Effector memory CD8-positive, alpha-beta T cell (primary cell): ENCODE measurements at regions not wholly inside any gene's neighbourhood (a gene's known extent, or its start where the extent isn't known, plus 50 kb on each side); places are given as distances from the start of the nearest gene placed in this dataset.
"Not testable (repeated sequence)": the region's sequence is repeated elsewhere in the genome, so short reads cannot be mapped to it uniquely, and the experiment has no call there.

Source experiments
- ATAC-seq: fragments of 150-1000 bp; cut with Tn5 transposase; replicated peaks from 2 replicates; pipeline ENCODE4 v1.10.0; 2021; ENCODE audit warnings: mild to moderate bottlenecking, moderate library complexity
- DNase-seq, 3 experiments: peaks; one replicate each; pipeline ENCODE4 v3.0.0; 2021
- H3K27ac Mint-ChIP-seq, 2 donors: one replicate each; pipeline ENCODE4 v1.8.0; 2022; ENCODE audit warnings: mild to moderate bottlenecking in 2 of 2, mixed read lengths in 2 of 2, moderate library complexity in 2 of 2
- H3K27me3 Mint-ChIP-seq, 2 donors: one replicate each; pipeline ENCODE4 v1.8.0; 2022; ENCODE audit warnings: mixed read lengths in 2 of 2
- H3K36me3 Mint-ChIP-seq: one replicate; pipeline ENCODE4 v1.8.0; 2022; ENCODE audit warnings: mild to moderate bottlenecking, moderate library complexity, mixed read lengths; ENCODE audit not compliant: insufficient read depth
- H3K4me1 Mint-ChIP-seq, 2 donors: one replicate each; pipeline ENCODE4 v1.8.0; 2022; ENCODE audit warnings: low read depth in 2 of 2, mixed read lengths in 2 of 2
- H3K4me3 Mint-ChIP-seq, 2 donors: one replicate each; pipeline ENCODE4 v1.8.0; 2022; ENCODE audit warnings: mild to moderate bottlenecking in 2 of 2, mixed read lengths in 2 of 2, moderate library complexity in 2 of 2
- H3K9me3 Mint-ChIP-seq, 2 donors: one replicate each; pipeline ENCODE4 v1.8.0; 2022; ENCODE audit warnings: mixed read lengths in 2 of 2

DNA sequence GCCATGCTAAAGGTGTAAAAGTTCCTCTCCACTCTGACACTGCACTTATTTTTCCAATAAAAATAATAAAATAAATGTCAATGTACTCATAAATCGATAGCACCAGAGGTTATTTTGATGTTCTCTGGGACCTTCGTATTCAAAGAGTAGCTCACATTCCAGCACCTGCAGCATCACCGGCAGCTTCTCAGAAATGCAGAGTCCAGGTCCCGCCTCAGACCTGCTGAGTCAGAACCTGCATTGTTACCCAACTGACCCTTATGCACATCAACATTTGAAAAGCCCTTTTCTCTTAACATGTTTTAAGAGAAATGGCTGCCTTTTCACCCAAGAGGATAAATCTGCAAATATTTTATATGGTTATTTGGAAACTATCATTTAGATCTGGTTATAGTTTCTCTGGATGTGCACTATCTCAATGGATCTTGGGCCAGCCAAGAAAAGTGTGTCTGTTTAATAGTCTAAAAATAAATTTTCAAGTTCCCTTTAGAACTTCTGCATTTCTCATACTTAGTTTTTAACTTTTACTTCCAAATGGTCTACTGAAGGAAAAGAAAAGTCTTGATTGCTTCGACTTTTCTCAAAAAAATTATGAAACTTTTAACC is 216.2 kb upstream of the PRDM1 start:
- ATAC-seq (no peak), DNase-seq (no peak)
- no peak overlapping the region for H3K27ac Mint-ChIP-seq
- no peak overlapping the region for H3K4me3 Mint-ChIP-seq
- no peaks in the 10 kb centered on the region for H3K4me1 Mint-ChIP-seq
- peaks cover 2% of the 10 kb centered on the region for H3K36me3 Mint-ChIP-seq
- no peaks in the 10 kb centered on the region for H3K9me3 Mint-ChIP-seq
- H3K27me3 Mint-ChIP-seq: peaks cover 7 to 18% of the 10 kb centered on the region in 2 donors

- ATAC-seq (no peak), DNase-seq (no peak)
- H3K4me1 Mint-ChIP-seq: peaks cover 0 to 3% of the 10 kb centered on the region in 2 donors
- H3K27me3 Mint-ChIP-seq: peaks cover 7 to 18% of the 10 kb centered on the region in 2 donors
- H3K9me3 Mint-ChIP-seq: no peaks in the 10 kb centered on the region
- no peak overlapping the region for H3K4me3 Mint-ChIP-seq
- H3K36me3 Mint-ChIP-seq: peaks cover 2% of the 10 kb centered on the region
- no peak overlapping the region for H3K27ac Mint-ChIP-seq
Measured at GRCh38 chr6:105868823-105869460, 217.2 kb upstream of the PRDM1 start.

DNA sequence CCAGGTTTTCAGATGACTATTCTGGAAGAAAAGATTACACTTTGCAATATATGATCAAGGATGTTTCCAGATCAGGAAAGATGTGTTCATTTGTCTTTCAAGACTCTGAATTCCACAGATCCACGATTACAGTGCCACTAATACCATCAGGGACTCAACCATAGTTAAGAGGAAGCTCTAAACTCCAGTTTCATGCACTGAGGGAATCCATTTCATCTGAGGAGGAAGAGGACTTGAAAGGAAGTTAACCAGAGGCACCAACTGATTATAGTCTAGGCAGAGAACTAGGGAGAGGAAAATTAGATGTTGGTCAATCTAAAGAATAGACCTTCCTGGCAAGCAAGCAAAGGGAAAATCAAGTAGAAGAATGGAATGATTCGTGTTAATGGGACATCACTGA is 218.3 kb upstream of the PRDM1 start:
- H3K27me3 Mint-ChIP-seq: peaks cover 7 to 18% of the 10 kb centered on the region in 2 donors

DNA sequence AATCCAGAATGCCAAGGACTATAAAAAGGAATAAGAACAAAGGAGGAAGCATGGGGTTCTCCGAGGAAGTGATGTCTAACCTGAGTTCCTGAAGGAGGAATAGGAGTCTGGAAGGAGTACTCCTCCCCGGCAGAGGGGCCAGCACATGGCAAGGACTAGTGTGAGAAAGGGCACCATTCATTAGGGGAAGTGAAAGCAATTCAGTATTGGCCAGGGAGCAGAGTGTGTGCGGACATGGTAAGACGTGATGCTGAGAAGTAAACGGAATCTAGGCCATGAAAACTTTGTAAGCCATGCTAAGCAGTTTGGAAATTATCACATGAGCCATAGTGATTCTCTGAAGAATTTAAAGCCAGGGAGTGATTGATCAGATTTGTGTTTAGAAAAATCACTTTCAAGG is 218.9 kb upstream of the PRDM1 start:
- peaks cover 2% of the 10 kb centered on the region for H3K36me3 Mint-ChIP-seq
- DNase-seq (no peak), ATAC-seq (no peak)
- H3K27me3 Mint-ChIP-seq: peaks cover 7 to 18% of the 10 kb centered on the region in 2 donors
- peaks cover 0 to 3% of the 10 kb centered on the region in 2 donors for H3K4me1 Mint-ChIP-seq
- no peaks in the 10 kb centered on the region for H3K9me3 Mint-ChIP-seq
- H3K27ac Mint-ChIP-seq: no peak overlapping the region
- no peak overlapping the region for H3K4me3 Mint-ChIP-seq

More for the DNA sequence above, 218.3 kb upstream of the PRDM1 start:
- DNase-seq: no peak
- Mint-ChIP-seq H3K36me3 (peaks cover 2% of the 10 kb centered on the region), H3K27ac (no peak overlapping the region), H3K4me3 (no peak overlapping the region), H3K4me1 (peaks cover 0 to 3% of the 10 kb centered on the region in 2 donors), H3K9me3 (no peaks in the 10 kb centered on the region)
- no peak for ATAC-seq

GRCh38 chr6:105862936-105863607 is 223.1 kb upstream of the PRDM1 start:
- peaks cover 0 to 2% of the 10 kb centered on the region in 2 donors for H3K9me3 Mint-ChIP-seq
- peaks cover 2% of the 10 kb centered on the region for H3K36me3 Mint-ChIP-seq
- DNase-seq (no peak), ATAC-seq (no peak)
- H3K4me1 Mint-ChIP-seq: peaks cover 0 to 3% of the 10 kb centered on the region in 2 donors
- no peak overlapping the region for H3K27ac Mint-ChIP-seq
- H3K4me3 Mint-ChIP-seq: no peak overlapping the region
- peaks cover 0 to 12% of the 10 kb centered on the region in 2 donors for H3K27me3 Mint-ChIP-seq

- H3K4me3 Mint-ChIP-seq, H3K4me1 Mint-ChIP-seq, H3K36me3 Mint-ChIP-seq, H3K27ac Mint-ChIP-seq, DNase-seq, H3K27me3 Mint-ChIP-seq, H3K9me3 Mint-ChIP-seq, ATAC-seq: not testable (repeated sequence)
Measured at GRCh38 chr6:105860927-105861326, 225.2 kb upstream of the PRDM1 start.

DNA sequence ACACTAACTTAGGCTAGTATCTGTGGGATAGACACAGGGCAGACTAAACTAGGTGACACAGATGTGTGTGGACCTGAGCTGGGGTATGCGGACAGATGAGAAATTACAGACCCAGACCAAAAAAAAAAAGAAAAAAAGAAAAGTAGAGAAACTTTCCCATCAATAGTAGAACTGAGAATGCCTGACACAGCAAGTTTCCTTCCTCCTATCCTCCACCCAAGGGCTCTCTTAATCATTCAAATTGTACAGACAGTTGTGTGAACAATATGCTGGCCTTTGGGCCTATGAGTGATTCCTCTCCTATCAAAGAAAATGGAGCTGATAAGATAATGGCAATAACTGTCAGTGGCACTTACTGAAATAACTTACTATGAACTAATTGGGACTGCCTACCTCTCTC is 226.7 kb upstream of the PRDM1 start:
- H3K9me3 Mint-ChIP-seq: peaks cover 0 to 2% of the 10 kb centered on the region in 2 donors
- peaks cover 0 to 3% of the 10 kb centered on the region in 2 donors for H3K4me1 Mint-ChIP-seq
- H3K36me3 Mint-ChIP-seq: no peaks in the 10 kb centered on the region
- H3K4me3 Mint-ChIP-seq: no peak overlapping the region
- ATAC-seq (no peak), DNase-seq (no peak)
- H3K27ac Mint-ChIP-seq: no peak overlapping the region
- no peaks in the 10 kb centered on the region for H3K27me3 Mint-ChIP-seq

- not testable (repeated sequence) for H3K4me1 Mint-ChIP-seq, H3K4me3 Mint-ChIP-seq, ATAC-seq, H3K36me3 Mint-ChIP-seq, DNase-seq, H3K27me3 Mint-ChIP-seq, H3K27ac Mint-ChIP-seq, H3K9me3 Mint-ChIP-seq
Measured at GRCh38 chr6:105858639-105859038, 227.5 kb upstream of the PRDM1 start.

DNA sequence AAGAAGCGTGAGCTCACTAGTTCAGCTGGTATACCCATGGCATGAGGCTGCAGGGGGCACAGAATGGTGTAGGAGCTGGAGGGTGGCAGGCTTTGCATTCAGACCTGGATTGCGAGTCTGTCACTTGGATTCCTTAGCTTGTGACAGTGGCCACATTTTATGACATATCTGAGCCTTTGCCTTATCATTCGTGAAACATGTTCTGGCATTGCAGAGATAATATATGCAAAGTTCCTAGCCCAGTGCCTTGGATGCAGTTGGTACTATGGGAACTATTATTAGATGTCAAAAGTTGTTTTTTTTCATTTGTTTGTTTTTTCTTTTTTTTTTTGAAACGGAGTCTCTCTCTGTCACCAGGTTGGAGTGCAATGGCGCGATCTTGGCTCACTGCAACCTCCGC is 230.7 kb upstream of the PRDM1 start:
- no peak overlapping the region for H3K4me3 Mint-ChIP-seq
- peaks cover 0 to 2% of the 10 kb centered on the region in 2 donors for H3K9me3 Mint-ChIP-seq
- no peak overlapping the region for H3K27ac Mint-ChIP-seq
- no peaks in the 10 kb centered on the region for H3K27me3 Mint-ChIP-seq
- DNase-seq (no peak), ATAC-seq (no peak)
- H3K4me1 Mint-ChIP-seq: no peaks in the 10 kb centered on the region
- H3K36me3 Mint-ChIP-seq: no peaks in the 10 kb centered on the region

GRCh38 chr6:105853979-105854378 is 232.2 kb upstream of the PRDM1 start:
- not testable (repeated sequence) for H3K36me3 Mint-ChIP-seq, H3K27me3 Mint-ChIP-seq, DNase-seq, H3K4me1 Mint-ChIP-seq, H3K27ac Mint-ChIP-seq, ATAC-seq, H3K9me3 Mint-ChIP-seq, H3K4me3 Mint-ChIP-seq

DNA sequence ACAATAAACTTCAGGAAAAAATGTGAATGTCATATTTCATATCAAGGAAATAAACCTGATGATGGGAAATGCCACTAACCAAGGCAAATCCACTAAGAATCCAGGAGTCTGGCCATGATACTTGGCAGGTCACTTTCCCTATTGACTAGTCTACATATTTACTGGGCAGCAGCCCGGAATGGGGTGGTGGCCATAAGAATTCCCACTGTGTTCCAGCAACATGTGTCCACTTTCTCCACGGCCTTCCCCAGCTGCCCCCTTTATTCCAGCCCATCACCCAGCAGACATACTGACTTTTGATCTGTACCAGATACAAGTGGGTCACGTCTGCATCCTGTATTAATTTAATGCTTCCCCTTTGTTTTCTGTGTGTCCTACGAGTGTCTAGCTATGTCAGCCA is 234.5 kb upstream of the PRDM1 start:
- Mint-ChIP-seq H3K4me3 (no peak overlapping the region), H3K36me3 (no peaks in the 10 kb centered on the region), H3K27ac (no peak overlapping the region), H3K27me3 (no peaks in the 10 kb centered on the region), H3K9me3 (no peaks in the 10 kb centered on the region), H3K4me1 (no peaks in the 10 kb centered on the region)
- no peak for DNase-seq
- no peak for ATAC-seq

GRCh38 chr6:105851113-105851580 is 235.0 kb upstream of the PRDM1 start:
- ATAC-seq (no peak), DNase-seq (no peak)
- Mint-ChIP-seq H3K9me3 (no peaks in the 10 kb centered on the region), H3K27ac (no peak overlapping the region), H3K27me3 (no peaks in the 10 kb centered on the region), H3K4me1 (no peaks in the 10 kb centered on the region), H3K36me3 (no peaks in the 10 kb centered on the region), H3K4me3 (no peak overlapping the region)

GRCh38 chr6:105850261-105851112 is 235.6 kb upstream of the PRDM1 start:
- DNase-seq (no peak), ATAC-seq (no peak)
- Mint-ChIP-seq H3K9me3 (no peaks in the 10 kb centered on the region), H3K27ac (no peak overlapping the region), H3K4me3 (no peak overlapping the region), H3K36me3 (no peaks in the 10 kb centered on the region), H3K27me3 (no peaks in the 10 kb centered on the region), H3K4me1 (no peaks in the 10 kb centered on the region)
